MCF 10A (cell line): ENCODE measurements at regions not wholly inside any gene's neighbourhood (a gene's known extent, or its start where the extent isn't known, plus 50 kb on each side); places are given as distances from the start of the nearest gene placed in this dataset.

Source experiments
- BruUV-seq: library from RNA; stranded (reverse); fragments of 400-500 nt; replicated peaks from 2 replicates; lab custom pipeline; 2021; lab: Mats Ljungman, UMichigan
- CTCF ChIA-PET: fragments of 300-600 bp; sonication (Branson Sonifier 250); formaldehyde crosslinking; extraction: SDS; loops from one replicate; lab custom pipeline; 2021; ENCODE audit warnings: antibody characterized with exemption, inconsistent platforms; lab: Yijun Ruan, JAX
- POLR2A ChIA-PET: fragments of 300-600, 350-650 bp; sonication (Branson Sonifier 250); formaldehyde crosslinking; extraction: SDS; loops from one replicate; lab custom pipeline; 2020; ENCODE audit warnings: antibody characterized with exemption, inconsistent platforms; lab: Yijun Ruan, JAX
- DNase-seq: peaks from one replicate; pipeline ENCODE4 v3.0.0-alpha.2; 2018; ENCODE audit not compliant: unreplicated experiment
- H3K27ac Mint-ChIP-seq: one replicate; pipeline ENCODE4 v1.8.0; 2022; ENCODE audit warnings: mild to moderate bottlenecking, low read depth, mixed read lengths; ENCODE audit not compliant: unreplicated experiment
- H3K27me3 Mint-ChIP-seq: one replicate; pipeline ENCODE4 v1.8.0; 2022; ENCODE audit warnings: mixed read lengths; ENCODE audit not compliant: insufficient read depth, unreplicated experiment
- H3K36me3 Mint-ChIP-seq: one replicate; pipeline ENCODE4 v1.8.0; 2022; ENCODE audit warnings: mild to moderate bottlenecking, moderate library complexity, mixed read lengths; ENCODE audit not compliant: insufficient read depth, unreplicated experiment
- H3K4me1 Mint-ChIP-seq: one replicate; pipeline ENCODE4 v1.8.0; 2022; ENCODE audit warnings: mixed read lengths; ENCODE audit not compliant: insufficient read depth, unreplicated experiment
- H3K4me3 Mint-ChIP-seq: one replicate; pipeline ENCODE4 v1.8.0; 2022; ENCODE audit warnings: mild to moderate bottlenecking, moderate library complexity, mixed read lengths; ENCODE audit not compliant: unreplicated experiment
- H3K9me3 Mint-ChIP-seq: one replicate; pipeline ENCODE4 v1.8.0; 2022; ENCODE audit warnings: mixed read lengths; ENCODE audit not compliant: unreplicated experiment
- intact Hi-C: fragments of 100-400 bp; cut with micrococcal nuclease; formaldehyde crosslinking; loops from 2 replicates; pipeline ENCODE4 v1.14.1; 2022
- TF ChIP-seq, protein P1 (sequence below): fragments of 200-600 bp; IDR thresholded peaks from one replicate; pipeline ENCODE4 v1.8.0; 2022; ENCODE audit warnings: antibody characterized with exemption, mild to moderate bottlenecking; ENCODE audit not compliant: unreplicated experiment

- no TSS peak for BruUV-seq
- ChIA-PET CTCF (interaction anchor here (0.5 to 1.0 kb wide), 3 partner anchors 9 to 284 kb away, joined by 3 to 5 read pairs (median 3); no protein-coding TSS in a partner anchor), POLR2A (no interaction called here)
- no peaks in the 10 kb centered on the region for H3K27me3 Mint-ChIP-seq
- no peaks in the 10 kb centered on the region for H3K36me3 Mint-ChIP-seq
- no peak overlapping the region for H3K27ac Mint-ChIP-seq
- intact Hi-C loops, result no loop called here
- TF ChIP-seq, protein P1, sequence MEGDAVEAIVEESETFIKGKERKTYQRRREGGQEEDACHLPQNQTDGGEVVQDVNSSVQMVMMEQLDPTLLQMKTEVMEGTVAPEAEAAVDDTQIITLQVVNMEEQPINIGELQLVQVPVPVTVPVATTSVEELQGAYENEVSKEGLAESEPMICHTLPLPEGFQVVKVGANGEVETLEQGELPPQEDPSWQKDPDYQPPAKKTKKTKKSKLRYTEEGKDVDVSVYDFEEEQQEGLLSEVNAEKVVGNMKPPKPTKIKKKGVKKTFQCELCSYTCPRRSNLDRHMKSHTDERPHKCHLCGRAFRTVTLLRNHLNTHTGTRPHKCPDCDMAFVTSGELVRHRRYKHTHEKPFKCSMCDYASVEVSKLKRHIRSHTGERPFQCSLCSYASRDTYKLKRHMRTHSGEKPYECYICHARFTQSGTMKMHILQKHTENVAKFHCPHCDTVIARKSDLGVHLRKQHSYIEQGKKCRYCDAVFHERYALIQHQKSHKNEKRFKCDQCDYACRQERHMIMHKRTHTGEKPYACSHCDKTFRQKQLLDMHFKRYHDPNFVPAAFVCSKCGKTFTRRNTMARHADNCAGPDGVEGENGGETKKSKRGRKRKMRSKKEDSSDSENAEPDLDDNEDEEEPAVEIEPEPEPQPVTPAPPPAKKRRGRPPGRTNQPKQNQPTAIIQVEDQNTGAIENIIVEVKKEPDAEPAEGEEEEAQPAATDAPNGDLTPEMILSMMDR, result no peak
- DNase-seq, result no peak
- no peaks in the 10 kb centered on the region for H3K9me3 Mint-ChIP-seq
- no peaks in the 10 kb centered on the region for H3K4me1 Mint-ChIP-seq
- H3K4me3 Mint-ChIP-seq, result no peak overlapping the region
These were observed 100.8 kb upstream of the SOX2 start for GRCh38 chr3:181610973-181611265.

GRCh38 chr3:181610083-181610972 lies 101.4 kb upstream of the SOX2 start:
- TF ChIP-seq, protein P1, result no peak
- H3K27me3 Mint-ChIP-seq, result no peaks in the 10 kb centered on the region
- POLR2A ChIA-PET, result interaction anchor here (0.9 kb wide), 1 partner anchor 12 kb away, joined by 4 read pairs; no protein-coding TSS in a partner anchor

DNA sequence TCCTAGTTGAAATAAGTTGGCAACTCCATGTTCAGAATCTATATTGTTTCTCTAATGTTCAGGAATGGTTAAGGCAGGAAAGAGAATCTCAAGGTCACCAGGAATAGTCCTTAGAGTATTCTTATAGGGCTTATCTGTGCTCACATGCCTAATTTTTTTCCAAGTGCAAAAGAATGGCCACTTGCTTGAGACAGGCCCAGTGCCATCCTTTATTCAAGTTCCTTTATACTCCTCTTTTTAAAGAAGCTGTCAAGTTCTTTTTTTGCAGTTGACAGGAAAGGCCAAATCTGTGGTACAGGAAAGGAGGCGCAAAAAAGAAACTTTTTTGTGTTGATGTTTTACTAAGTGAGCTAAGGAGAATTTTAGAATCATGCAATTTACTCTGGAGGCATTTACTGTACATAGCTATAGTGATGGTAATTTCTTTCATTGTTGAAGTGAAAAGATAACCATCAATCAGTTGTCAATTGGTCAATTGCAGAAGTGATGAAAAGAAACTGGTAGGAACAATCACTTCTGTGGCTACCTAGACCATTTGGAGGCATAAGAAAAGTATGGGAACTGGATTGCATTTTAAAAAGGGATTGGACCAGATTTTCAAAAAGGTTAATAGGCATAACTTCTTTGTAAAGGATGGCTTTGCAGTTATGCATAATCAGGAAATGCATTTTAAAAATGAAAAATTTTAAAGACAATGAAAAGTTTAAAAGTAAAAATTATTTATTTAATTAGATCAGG lies 102.5 kb upstream of the SOX2 start:
- TF ChIP-seq, protein P1, result no peak
- H3K27ac Mint-ChIP-seq, result no peak overlapping the region

More at GRCh38 chr3:181610083-181610972, 101.4 kb upstream of the SOX2 start:
- Mint-ChIP-seq H3K4me1 (no peaks in the 10 kb centered on the region), H3K36me3 (no peaks in the 10 kb centered on the region), H3K4me3 (no peak overlapping the region), H3K27ac (no peak overlapping the region), H3K9me3 (no peaks in the 10 kb centered on the region)
- DNase-seq, result no peak
- no TSS peak for BruUV-seq
- CTCF ChIA-PET, result interaction anchor here (0.5 to 1.0 kb wide), 4 partner anchors 10 to 283 kb away, joined by 3 to 5 read pairs (median 4); no protein-coding TSS in a partner anchor
- intact Hi-C loops, result no loop called here

GRCh38 chr3:181604267-181604666 lies 107.5 kb upstream of the SOX2 start:
- CTCF ChIA-PET, result interaction anchor here (0.7 to 1.2 kb wide), 2 partner anchors 15 to 38 kb away, joined by 3 to 4 read pairs; no protein-coding TSS in a partner anchor

More for the DNA sequence above, 102.5 kb upstream of the SOX2 start:
- intact Hi-C loops, result no loop called here
- DNase-seq, result no peak
- Mint-ChIP-seq H3K4me3 (no peak overlapping the region), H3K27me3 (no peaks in the 10 kb centered on the region), H3K9me3 (no peaks in the 10 kb centered on the region), H3K4me1 (no peaks in the 10 kb centered on the region), H3K36me3 (no peaks in the 10 kb centered on the region)
- CTCF ChIA-PET, result interaction anchor here (0.6 kb wide), 1 partner anchor 92 kb away, joined by 5 read pairs; no protein-coding TSS in a partner anchor
- POLR2A ChIA-PET, result interaction anchor here (0.6 to 0.9 kb wide), 2 partner anchors 13 to 16 kb away, joined by 4 read pairs; no protein-coding TSS in a partner anchor
- no TSS peak for BruUV-seq

More at GRCh38 chr3:181604267-181604666, 107.5 kb upstream of the SOX2 start:
- DNase-seq, result no peak
- POLR2A ChIA-PET, result interaction anchor here (0.6 kb wide), 1 partner anchor 38 kb away, joined by 3 read pairs; no protein-coding TSS in a partner anchor
- intact Hi-C loops, result no loop called here
- TF ChIP-seq, protein P1, result no peak
- no peak overlapping the region for H3K4me3 Mint-ChIP-seq
- no peak overlapping the region for H3K27ac Mint-ChIP-seq
- H3K9me3 Mint-ChIP-seq, result no peaks in the 10 kb centered on the region
- no peaks in the 10 kb centered on the region for H3K27me3 Mint-ChIP-seq
- no peaks in the 10 kb centered on the region for H3K4me1 Mint-ChIP-seq
- BruUV-seq, result no TSS peak
- no peaks in the 10 kb centered on the region for H3K36me3 Mint-ChIP-seq
